ENCODE measurements at regions not wholly inside any gene's neighbourhood (a gene's known extent, or its start where the extent isn't known, plus 50 kb on each side); places are given as distances from the start of the nearest gene placed in this dataset.

- DNase-seq (ENCODE audit: insufficient read length, low spot score) (no peak), FAIRE-seq (no peak)
Observed at GRCh38 chr5:118555727-118556126, 432.6 kb downstream of the DTWD2 start.

- no peak for DNase-seq (ENCODE audit: insufficient read length, low spot score)
- FAIRE-seq = no peak
Observed at GRCh38 chr5:118554981-118555380, 433.4 kb downstream of the DTWD2 start.

DNA sequence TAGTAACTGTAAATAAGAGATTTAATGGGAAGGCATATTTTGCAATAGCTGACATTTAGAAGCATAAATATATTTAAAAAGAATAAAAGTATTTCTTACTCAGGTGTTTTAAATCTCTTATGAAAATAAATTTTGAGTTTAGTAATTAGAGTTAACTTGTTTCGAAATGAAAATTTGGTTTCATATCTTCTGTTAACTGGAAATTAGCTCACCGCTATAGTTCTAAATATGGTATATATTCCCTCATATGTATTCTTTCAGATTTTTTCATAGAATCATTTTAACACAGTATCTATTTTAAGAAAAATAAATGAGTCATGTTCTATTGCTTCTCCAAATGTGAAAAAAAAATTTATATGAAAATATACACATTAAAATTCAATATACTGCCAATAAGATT is 434.1 kb downstream of the DTWD2 start:
- no peak for DNase-seq (ENCODE audit: insufficient read length, low spot score)
- FAIRE-seq = no peak

DNA sequence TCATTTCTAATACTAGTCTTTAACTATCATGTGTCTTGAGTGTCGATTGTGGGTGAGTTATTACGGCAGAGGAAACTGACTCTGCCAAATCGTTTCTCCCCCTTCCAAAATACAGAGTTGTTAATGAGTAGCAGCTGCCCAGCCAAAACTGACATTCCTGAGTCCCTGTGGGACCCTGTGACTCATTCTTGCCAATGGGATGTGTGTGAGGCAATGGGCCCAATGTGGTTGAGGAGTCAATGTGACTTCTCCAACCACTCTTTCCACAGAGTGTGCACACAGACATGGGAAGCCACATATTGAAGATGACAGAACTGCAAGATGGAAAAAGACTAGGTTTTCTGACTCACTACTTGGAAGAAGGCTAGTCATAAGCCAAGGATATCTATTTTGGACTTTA is 434.7 kb downstream of the DTWD2 start:
- no peak for FAIRE-seq
- no peak for DNase-seq (ENCODE audit: insufficient read length, low spot score)

- FAIRE-seq (no peak), DNase-seq (ENCODE audit: insufficient read length, low spot score) (no peak)
Observed at GRCh38 chr5:118552731-118553360, 435.5 kb downstream of the DTWD2 start.

GRCh38 chr5:118552146-118552545 is 436.2 kb downstream of the DTWD2 start:
- no peak for DNase-seq (ENCODE audit: insufficient read length, low spot score)
- no peak for FAIRE-seq

DNA sequence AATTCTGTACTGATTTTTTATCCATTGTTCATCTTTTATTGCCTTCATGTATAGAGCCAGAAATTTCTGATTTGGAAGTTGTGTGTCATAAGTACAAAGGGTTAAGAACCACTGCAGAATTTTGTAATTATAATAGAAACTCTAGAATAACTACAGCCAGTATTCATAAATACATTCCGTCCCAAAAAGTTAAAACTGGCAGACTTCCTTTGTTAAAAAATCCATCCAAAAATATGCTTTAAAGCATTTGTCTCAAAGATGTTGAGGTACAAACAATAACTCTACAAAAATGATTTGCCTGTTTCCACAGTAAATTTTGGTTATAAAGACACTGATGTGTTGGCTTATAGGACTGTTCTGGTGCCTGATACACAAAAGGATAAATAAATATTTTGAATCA is 436.6 kb downstream of the DTWD2 start:
- FAIRE-seq = no peak
- DNase-seq (ENCODE audit: insufficient read length, low spot score) = no peak

DNA sequence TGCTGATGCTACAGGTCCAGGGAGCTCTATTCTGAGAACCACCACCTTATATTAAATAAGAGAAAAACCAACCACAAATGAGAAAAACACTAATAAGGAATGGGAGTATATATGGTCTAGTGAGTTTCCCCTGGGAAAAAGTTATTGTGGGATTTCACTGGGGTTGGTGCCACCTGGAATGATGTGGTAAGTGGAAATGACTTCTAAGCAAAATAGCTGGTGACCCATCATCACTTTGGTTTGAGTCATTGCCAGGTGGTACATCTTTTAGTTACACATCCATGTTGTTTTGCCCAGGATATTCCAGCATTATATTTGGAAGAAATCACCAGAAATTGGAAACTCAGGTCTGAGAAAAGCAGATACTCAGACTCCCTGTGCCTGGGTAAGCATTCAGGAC is 437.3 kb downstream of the DTWD2 start:
- DNase-seq (ENCODE audit: insufficient read length, low spot score) (no peak), FAIRE-seq (no peak)

DNA sequence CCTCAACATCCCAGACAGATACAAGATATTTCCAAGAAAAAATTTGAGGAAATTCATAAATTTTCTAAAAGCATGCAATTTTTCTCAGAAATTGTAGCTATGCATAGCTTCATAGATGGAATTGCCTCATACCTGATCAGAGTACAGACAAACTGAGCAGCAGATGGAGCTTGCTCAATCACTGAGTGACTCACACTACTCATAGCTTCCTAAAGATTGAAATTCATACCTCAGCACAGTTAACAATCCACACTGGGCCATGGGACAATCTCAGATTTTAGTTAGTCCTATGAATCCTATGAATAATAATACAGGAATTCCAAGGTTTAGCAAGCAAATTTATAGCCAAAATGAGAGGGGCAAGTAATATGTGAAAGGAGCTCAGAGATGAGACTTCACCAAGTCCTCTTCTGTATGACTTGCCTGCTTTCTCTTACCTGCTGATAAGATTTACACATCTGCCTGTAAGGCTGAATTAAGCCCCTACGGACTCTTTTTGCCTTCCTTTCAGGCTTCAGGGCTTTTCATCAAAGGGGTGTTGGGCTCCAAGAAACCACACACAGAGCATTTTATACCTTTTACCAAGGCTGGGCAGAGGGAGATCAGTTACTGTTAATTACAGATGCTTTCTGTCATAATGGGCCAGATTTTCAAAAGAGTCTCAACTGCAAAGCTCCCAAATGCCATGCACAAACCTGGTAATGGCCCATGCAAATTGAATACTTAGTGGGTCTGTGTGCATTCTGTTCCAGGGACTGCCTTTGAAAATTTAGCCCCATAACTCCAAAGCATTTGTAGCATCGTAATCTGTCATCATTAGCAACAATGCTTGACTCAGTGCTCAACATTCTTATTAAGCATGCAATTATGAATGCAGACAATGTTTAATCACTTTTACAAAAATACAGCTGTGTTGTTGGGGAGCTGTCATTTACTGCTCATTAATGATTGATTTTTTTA is 439.3 kb downstream of the DTWD2 start:
- FAIRE-seq = no peak
- peak; percentile 17 for DNase-seq (ENCODE audit: insufficient read length, low spot score)

GRCh38 chr5:118545470-118545869 is 442.9 kb downstream of the DTWD2 start:
- FAIRE-seq = no peak

GRCh38 chr5:118544887-118545449 is 443.4 kb downstream of the DTWD2 start:
- FAIRE-seq (no peak), DNase-seq (ENCODE audit: insufficient read length, low spot score) (no peak)

More at GRCh38 chr5:118545470-118545869, 442.9 kb downstream of the DTWD2 start:
- DNase-seq (ENCODE audit: insufficient read length, low spot score) = no peak

- DNase-seq (ENCODE audit: insufficient read length, low spot score) = no peak
- no peak for FAIRE-seq
Observed at GRCh38 chr5:118533923-118534322, 454.4 kb downstream of the DTWD2 start.

GRCh38 chr5:118533156-118533555 is 455.2 kb downstream of the DTWD2 start:
- FAIRE-seq (no peak), DNase-seq (ENCODE audit: insufficient read length, low spot score) (no peak)

GRCh38 chr5:118531276-118531675 is 457.1 kb downstream of the DTWD2 start:
- FAIRE-seq (no peak), DNase-seq (ENCODE audit: insufficient read length, low spot score) (no peak)

GRCh38 chr5:118529361-118530144 is 458.8 kb downstream of the DTWD2 start:
- no peak for DNase-seq (ENCODE audit: insufficient read length, low spot score)
- no peak for FAIRE-seq

DNA sequence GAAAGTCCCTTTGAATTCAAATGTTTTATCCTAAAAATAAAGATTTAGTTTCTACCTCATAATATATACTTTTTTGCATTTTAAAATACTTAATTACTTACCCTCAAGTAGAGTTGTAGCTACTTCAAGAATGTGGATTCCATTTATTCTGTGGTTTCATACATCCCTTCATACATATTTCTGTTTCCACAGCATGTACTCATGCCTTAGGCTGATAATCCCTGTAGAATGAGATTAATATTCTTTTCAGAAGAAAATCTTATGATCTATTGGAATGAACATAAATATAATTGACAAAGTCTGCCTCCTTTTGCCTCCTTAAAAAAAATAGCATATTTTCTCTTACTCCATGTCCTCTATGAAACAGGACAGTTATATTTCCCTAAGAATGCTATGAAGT is 465.7 kb downstream of the DTWD2 start:
- FAIRE-seq (no peak), DNase-seq (ENCODE audit: insufficient read length, low spot score) (no peak)

DNA sequence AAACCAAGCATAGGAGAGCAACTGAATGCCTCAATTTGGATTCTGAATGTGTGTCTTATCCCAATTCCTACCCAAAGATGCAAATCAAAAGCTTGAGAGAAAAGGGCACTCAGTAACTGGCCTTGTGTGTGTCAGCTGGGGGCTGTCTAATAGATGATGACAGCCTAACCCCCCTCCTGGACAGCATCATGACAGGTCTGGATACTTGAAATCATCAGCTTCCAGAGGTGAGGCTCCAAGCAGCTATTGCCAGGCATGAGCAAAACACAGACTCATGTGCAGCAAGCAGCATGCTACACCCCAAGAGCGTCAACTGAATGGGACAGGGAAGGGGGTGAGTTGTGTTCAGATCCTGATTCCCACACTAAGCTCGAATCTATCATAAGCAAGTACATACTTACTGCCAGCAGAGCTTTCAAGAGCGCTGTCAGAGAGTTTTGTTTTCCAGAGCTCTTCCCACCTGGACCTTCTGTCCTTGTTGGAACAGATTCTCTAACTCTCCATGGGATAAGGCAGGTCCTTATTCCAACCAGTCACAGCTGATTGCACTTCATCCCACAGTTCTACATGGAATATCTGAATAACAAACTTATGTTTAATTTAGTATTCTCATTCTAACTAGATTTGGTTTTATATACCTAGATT is 467.5 kb downstream of the DTWD2 start:
- DNase-seq (ENCODE audit: insufficient read length, low spot score) = no peak
- FAIRE-seq = no peak

GRCh38 chr5:118519466-118519865 is 468.9 kb downstream of the DTWD2 start:
- DNase-seq (ENCODE audit: insufficient read length, low spot score) (no peak), FAIRE-seq (no peak)

- no peak for FAIRE-seq
- DNase-seq (ENCODE audit: insufficient read length, low spot score) = no peak
Observed at GRCh38 chr5:118518720-118519119, 469.6 kb downstream of the DTWD2 start.

GRCh38 chr5:118511846-118512245 is 476.5 kb downstream of the DTWD2 start:
- DNase-seq (ENCODE audit: insufficient read length, low spot score) (no peak), FAIRE-seq (no peak)

Data from HTR-8/SVneo (cell line).